ENCODE measurements at regions not wholly inside any gene's neighbourhood (a gene's known extent, or its start where the extent isn't known, plus 50 kb on each side); places are given as distances from the start of the nearest gene placed in this dataset.

DNA sequence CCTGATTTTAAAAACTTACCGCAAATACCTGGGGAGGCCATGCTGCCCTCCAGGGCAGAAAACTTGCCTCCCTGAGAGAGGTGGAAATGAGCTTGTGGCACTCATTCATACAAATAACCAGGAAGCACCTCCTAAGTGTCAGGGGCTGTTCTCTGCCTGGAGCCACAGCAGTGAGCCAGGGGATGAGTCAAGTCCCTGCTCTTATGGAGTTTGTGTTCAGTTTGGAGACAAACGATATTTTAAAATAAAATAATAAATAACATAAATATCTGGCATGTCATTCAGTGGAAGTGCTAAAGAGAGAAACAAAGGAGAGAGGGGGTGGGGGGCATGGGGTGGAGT lies 313.8 kb downstream of the C16orf95 start:
- DNase-seq (ENCODE audit: low read depth), result no peak

DNA sequence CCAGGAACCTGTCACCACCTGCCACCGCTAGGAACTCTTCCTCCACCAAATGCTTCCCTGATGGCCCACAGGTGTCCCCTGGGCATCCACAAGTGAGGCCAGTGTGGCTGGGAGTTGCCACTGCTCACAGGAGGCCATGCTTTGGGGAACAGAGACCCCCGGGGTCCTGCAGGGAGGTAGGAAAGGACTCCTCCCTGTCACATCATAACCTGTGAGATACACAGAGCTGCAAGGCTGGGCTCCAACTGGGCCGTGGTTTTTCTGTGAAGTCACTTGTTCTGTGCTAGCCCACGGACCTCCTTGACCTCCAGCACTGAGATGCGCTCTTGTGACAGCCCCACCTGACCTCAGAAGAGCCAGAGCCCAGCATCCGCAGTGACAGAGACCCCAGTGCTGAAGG lies 311.2 kb downstream of the C16orf95 start:
- DNase-seq (ENCODE audit: low read depth), result no peak

DNA sequence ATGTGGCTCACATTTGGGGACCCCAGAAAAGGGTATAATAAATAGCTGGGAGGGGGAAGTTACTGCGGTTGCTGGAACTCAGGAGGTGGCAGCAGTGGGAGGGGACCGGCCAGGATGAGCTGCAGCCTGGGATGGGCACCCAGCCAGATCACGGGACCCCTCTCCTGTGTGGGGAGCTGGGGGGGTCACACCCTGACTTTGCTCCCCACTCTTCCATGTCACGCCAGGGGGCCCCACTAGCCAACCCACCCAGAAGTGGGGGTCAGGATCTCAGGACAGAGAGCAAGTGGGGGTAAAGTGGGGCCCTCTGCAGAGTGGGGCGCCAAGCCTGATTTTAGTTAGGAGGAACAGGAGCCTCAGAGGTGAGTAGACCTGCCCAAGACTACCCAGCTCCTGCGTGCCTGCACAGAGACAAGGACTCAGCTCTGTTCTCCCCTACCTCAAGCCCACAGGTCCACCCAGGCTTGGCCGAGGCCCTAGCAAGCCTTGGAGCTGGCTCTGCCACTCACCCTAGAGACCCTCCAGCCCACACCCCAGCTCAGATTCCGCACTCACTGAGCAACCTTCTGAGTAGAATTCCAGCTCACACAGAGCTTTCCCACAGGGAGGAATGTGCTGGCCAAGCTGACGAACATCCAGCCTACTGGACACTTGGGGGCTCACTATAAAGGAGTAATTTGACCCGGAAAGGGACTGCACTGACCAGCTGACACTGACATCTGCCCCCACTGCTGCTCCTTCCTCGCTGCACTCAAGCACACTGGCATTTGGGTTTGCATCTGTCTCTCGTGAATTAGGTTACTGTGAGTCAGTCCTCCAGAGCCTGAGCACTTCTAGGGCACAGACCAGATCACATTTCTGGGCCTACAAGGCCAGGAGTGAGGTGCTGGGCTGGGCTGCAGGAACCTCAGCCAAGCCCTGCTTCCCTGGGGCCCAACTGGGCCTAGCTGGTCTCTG lies 310.1 kb downstream of the C16orf95 start:
- DNase-seq (ENCODE audit: low read depth), result no peak

DNA sequence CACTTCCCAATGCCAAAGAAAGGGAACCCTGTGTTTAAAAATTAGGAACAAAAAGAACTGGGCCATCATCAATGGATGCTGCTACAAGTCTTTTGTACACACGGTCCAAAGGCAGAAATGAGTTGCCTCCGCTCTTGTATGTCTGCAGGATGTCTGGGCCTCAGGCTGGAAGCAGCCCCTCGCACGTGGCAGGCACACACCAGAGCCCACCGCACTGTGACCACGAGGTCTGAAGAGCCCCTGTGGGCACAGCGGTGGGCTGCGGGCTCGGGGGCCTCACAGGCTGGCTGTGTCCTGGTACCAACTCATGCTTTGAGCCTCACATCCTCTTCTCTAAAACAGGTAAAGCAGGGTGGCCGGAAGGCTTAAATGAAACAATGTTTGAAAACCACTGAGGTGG lies 309.3 kb downstream of the C16orf95 start:
- no peak for DNase-seq (ENCODE audit: low read depth)

DNA sequence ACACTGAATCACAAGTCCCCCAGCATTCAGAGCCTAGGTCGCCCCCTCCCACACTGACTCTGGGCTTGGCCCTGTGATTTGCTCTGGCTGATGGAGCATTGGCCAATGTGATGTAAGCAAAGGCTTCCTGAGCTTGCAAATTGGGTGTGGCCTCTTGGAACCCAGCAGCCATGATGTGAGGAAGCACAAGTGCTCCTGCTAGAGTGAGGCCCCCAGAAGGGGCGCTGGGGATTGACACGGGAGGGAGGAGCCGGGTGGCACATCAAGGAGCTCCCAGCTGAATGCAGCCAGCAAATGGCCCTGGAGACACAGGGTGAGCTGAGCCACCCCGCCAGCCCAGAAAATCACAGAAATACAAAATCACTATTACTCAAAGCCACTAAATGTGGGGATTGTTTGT lies 308.5 kb downstream of the C16orf95 start:
- no peak for DNase-seq (ENCODE audit: low read depth)

DNA sequence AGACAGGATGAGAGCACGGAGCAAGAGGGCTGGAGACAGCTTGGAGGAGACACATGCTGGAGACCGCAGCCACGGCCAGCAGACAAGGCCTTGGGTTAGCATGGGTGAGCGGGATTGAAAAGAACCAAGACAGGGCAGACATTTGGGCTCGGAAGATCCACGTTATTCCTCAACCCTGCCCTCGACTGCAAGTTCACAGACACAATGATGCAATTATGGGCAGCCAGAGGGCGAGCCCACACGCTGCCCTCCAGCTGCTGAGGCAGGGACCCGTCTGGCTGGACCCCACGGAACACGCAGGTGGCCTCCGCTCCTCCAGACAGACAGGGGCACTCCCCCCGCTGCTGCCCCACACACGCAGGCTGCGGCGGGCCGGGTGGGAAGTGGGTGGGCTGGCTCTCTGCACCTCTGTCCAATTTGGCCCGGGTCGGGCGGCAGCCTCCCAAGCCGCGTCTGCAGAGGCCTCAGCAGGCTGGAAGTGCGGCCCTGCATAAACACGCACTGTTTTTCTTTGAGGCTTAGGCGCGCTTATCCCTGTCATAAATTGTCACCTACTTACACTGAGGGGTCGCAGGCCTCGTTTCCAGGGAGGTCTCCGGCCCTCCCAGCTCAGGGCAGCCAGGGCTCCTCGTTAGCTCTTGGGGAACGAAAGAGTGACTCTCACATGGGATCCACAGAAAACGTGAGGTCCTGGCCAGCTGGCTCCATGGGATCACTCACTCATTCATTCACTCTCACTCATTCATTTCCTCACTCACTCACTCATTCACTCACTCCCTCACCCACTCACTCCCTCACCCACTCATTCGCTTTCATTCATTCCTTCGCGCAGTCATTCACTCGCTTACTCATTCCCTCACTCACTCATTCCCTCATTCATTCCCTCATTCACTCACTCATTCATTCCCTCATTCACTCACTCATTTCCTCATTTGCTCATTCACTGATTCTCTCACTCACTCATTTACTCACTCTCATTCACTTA lies 303.9 kb downstream of the C16orf95 start:
- no peak for DNase-seq (ENCODE audit: low read depth)

DNA sequence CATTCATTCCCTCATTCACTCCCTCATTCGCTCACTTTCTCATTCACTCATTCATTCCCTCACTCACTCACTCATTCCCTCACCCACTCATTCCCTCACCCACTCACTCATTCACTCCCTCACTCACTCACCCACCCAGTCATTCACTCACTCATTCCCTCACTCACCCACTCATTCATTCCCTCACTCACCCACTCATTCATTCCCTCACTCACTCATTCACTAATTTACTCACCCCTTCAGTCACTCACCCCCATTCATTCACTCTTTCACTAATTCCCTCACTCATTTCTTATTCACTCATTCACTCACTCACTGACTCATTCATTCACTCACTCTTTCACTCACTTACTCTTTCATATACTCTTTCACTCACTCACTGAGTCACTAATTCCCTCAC lies 303.1 kb downstream of the C16orf95 start:
- DNase-seq (ENCODE audit: low read depth), result no peak

DNA sequence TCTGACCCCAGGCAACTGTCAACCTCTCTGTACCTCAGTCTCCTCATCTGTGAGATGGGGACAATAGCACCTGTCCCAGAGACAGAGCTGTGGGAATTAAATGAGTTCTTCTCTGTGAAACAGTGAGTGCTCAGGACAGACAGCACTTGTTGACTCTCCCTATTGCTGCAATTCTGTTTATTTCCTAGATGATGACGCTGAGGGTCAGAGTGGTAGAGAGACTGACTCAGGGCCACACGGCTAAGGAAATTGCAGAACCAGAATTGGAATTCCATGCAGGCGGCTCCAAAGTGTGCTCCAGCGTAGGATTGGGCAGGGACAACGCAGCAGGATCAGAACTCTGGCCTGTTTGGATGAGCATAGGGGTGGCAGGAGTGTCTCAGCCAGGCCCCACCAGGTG lies 302.2 kb downstream of the C16orf95 start:
- DNase-seq (ENCODE audit: low read depth), result no peak

DNA sequence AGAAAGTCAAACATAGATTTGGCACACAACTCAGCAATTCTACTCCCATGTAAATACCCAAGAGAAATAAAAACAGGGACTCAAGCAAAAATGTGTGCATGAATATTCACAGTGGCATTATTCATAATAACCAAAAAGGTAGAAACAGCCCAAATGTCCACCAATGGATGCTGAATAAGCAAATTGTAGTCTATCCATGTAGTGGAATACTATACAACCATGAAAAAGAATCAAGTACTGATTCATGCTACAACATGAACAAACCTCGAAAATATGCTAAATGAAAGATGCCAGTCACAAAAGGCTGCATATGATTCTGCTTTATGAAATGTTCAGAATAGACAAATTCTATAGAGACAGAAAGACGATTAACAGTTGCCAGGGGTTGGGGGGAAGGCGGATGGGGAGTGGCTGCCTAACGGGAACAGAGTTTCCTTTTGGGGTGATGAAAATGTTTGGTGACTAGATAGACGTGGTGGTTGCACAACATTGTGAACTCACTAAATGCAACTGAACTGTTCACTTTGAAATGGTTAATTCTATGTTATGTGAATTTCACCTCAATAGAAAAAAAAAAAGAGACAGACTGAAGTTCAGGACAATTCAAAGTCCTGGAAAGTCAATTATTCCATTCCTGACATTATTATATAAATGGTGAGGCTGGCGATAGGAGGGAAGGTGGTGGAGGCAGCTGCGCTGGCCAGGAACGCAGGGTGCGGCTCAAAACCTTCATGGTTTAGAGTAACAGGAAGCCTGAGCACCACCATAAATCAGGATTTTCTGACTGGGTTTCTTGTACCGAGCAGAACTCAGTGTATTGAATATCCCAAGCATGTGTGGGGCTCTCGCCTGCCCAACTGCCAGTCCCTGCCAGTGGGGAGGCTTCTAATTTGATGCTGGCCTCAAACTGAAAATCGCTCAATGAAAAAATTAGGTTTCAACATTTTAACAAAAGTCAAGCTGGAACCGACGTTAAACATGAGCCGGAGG lies 300.9 kb downstream of the C16orf95 start:
- DNase-seq (ENCODE audit: low read depth), result no peak

DNA sequence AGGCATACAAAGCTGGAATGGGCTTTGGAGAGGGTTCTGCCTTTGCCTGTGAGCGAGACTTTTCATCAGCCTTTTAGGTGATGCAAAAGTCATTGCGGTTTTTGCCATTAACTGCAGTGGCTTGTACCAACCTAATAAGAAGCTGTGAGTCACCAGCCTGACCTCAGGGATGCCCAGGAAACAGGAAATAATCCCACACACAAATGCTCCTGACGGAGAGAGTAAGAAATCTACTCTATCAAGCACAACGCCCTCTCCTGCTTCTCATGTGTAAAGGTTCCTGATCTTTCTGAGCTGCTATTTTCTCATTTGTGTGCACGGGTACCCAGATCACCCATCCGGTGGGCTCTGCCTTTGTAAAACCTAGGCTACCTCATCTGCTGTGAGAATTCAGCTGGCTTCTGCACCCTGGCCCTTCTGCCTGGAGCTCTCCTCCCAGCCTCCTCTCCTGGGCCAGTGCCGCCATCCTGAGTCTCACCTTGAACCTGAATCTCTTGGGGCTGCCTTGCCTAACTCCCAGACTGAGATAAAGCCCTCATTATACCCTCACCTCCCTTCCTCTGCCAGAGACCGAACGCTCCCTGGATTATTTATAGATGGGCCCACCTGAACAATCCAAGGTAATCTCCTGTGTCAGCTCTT lies 299.7 kb downstream of the C16orf95 start:
- no peak for DNase-seq (ENCODE audit: low read depth)

DNA sequence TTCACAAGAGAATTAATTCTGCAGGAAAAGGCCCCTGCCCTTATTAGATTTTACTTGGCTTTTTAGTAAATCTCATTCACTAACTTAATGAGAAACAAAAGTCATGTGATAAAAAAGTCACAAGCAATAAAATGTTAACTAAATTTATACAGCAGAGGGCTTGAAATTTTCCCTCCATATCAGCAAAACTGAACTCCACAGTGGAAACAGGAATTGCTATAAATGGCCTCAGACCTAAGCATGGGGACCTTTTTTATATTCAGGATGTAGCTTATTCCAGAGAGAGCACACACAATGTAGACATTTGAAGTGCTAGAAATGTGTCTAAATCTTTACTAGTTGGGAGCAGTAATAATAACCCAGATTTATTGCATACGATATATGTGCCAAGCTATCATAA lies 291.5 kb downstream of the C16orf95 start:
- DNase-seq (ENCODE audit: low read depth), result no peak

DNA sequence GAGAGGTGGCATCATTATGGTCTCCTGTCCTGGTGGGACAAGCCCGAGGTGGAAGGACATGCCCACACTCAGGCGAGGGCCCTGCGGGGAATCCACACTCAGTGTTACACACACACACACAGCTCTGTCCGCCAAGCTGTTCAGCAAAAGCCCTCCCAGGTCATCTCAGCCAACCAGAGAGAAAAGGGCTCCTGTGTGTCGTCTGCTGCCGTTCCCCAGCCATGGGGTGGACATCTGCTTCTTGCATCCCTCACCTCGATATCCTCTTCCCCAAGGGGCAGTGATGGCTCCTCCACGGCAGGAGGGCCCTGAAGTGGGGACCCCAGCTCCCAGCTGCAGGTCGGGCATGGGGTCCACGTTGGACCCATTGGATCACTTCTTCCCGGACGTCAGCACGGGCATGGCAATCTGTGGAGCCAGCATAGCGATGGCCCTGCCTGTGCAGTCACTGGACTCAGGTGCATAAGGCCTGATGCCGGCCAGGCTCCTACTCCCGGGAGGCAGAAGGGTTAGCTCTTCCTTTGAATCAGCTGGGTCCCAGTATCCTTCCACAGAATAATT lies 290.1 kb downstream of the C16orf95 start:
- DNase-seq (ENCODE audit: low read depth), result no peak

DNA sequence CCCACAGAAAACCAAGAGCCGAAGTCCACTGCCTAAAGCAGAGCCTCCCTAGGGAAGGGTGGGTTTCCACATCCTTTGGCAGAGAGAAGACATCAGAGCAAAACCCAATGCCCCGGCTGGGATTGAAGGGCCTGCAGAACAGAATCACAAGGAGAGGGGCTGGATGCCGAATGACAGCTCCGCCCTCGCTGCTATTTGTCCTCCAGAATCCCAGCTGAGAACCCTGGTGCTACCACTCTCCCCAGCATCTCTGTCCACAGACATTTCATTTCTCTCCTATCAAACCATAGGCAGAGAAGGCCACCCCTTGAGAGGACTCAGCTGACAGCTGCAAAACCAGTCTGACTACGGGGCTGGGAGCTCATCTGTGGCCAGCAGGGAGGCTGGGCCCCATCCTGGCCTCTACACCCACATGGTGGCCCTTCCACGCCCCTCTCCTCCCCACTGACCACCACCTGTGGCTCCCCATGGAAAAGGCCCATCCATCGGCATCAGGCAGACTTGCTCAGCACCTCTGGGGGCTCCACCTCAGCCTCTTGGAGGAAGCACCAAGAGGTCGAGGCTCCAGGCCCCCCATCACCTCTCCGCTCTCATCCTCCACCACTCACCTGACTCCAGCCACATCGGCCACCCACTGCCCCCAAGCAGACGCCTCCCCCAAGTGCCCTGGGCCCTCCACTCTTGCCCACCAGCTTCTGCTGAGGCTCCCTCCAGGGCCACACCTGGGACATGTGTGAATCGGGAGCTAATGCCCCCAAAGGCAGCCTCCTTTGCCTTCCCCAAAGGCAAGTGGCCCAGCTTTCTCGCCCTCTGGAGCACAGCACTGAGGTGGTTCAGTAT lies 288.5 kb downstream of the C16orf95 start:
- no peak for DNase-seq (ENCODE audit: low read depth)

DNA sequence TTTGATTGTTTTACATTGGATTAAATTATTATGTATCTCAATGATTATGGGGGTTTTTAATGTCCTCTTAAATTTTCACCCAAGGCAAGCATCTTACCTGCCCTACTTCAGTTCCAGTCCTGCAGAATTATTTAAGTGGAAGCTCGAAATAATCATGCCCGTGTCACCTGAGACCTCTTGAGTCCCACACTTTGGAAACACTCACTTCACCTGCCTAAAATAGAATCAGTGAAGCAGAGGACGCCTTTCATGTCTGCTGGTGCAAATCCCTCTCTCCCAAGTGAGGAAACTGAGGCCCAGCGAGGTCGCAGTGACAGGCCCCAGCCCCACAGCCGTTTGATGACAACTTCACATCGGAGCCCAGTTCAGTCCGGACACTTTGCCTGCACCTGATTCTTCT lies 284.6 kb downstream of the C16orf95 start:
- DNase-seq (ENCODE audit: low read depth), result no peak

DNA sequence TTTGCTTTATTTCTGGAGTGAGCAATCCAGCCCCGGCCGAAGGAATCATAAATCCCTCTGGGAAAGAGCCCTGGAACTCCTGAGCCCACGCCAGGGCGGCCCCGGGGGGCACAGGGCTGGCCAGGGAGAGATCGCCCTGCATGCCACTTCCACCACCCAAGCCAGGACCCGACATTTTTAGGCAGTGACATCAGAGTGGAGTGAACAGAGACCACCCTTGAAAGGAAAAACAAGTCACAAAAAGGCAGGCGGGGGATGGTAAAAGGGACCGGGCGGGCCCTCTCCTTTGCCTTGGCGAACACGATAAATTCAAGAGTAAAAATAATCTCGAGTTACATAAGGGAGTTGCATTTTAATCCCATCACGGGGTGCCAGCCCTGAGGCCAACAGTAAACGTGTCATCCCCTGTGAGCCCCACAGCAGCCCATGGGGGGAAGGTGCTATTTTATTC lies 284.1 kb downstream of the C16orf95 start:
- no peak for DNase-seq (ENCODE audit: low read depth)

DNA sequence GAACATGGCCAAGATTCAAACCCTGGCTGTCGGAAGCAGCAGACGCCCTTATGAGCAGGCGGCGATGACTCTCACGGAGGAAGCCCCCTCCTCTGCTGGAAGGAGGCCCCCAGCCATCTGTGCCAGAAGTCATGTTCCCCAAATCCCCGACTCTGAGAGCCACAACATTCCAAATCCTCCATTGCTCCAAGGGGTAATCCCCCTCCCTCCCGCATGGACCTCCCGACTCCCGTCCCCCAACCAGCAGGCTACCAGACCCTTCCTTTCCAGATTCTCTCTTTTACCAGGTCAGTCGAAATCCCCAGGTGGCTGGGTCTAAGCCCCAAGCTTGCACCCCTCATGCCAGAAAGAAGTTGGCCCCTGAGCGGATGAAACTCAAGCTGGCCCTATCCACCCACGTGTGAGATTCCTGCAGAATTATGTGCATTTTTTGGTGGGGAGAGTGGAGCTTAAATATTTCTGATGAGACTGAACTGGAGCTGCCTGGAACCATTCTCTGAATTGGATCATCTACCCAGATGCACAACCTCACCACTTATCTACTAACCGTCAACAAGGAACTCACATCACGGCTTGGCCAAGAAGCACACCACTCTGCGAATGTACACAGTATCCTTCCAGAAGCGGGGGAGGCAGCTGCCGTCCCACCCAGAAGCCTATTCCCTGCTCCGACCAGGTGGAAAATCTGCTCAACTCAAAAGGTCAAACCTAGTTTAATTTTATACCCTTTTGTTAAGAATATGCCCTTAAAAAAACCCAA lies 283.5 kb downstream of the C16orf95 start:
- no peak for DNase-seq (ENCODE audit: low read depth)

DNA sequence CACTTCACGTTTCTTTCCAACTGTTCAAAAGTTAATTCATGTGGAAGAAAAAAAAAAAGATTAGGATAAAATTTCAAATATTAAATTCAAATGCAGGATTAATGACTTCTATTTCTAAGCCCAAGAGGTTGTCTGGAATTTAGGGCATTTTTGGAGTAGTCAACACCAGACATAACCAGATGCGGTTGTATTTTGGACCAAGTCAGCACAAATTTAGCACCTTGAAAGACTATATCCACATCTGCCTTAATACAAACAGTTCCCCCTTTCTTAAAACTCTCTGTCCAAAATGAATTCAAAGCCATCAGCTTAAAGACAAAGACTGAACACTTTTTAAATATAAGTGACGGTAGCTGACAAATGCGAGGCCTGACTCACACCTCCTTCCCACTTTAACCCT lies 282.9 kb downstream of the C16orf95 start:
- no peak for DNase-seq (ENCODE audit: low read depth)

DNA sequence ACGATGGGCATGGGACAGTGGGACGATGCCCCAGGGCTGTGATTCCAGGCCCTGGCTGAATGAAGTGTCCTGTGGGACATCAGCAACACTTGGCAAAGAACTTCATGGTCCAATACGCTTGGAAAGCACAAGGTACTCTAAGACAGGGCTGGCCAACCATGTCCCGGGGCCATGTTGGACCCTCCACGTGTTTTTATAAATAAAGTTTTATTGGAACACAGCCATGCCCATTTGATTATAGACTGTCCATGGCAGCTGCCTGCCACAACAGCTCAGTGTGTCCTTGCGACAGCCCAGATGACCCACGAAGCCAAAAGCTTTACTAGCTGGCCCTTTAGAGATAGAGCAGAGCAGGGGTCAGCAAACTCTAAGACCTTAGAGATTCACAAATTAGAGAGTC lies 282.1 kb downstream of the C16orf95 start:
- DNase-seq (ENCODE audit: low read depth), result no peak

DNA sequence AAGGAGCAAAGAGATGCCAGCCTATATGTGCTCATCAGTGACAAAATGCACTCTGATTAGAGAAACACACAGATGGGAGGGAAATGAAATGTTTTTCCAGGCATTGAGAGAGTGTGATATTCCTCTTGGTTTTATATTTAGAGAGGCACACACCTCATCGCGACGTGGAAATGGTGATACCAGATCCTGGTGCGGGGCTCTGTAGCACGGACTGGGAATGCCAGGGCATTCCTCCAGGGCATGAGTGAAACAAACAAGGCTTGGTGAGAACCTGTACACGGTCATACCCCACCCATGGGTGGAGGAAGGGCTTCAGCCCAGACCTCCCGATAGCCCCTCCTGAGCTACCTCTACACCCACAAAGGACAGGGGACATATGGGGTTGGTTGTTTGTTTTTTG lies 280.2 kb downstream of the C16orf95 start:
- no peak for DNase-seq (ENCODE audit: low read depth)
